ENCODE measurements at regions not wholly inside any gene's neighbourhood (a gene's known extent, or its start where the extent isn't known, plus 50 kb on each side); places are given as distances from the start of the nearest gene placed in this dataset.
"Not testable (repeated sequence)": the region's sequence is repeated elsewhere in the genome, so short reads cannot be mapped to it uniquely, and the experiment has no call there.

- intact Hi-C loops (cut with DNase I), result no loop called here
- no peak for DNase-seq (ENCODE audit: low spot score)
These were observed 193.8 kb downstream of the POM121L12 start for GRCh38 chr7:53229202-53229601.

- no peak for DNase-seq (ENCODE audit: low spot score)
- intact Hi-C loops (cut with DNase I), result no loop called here
These were observed 202.0 kb downstream of the POM121L12 start for GRCh38 chr7:53237344-53237913.

- DNase-seq (ENCODE audit: low spot score), result no peak
- intact Hi-C loops (cut with DNase I), result no loop called here
These were observed 202.7 kb downstream of the POM121L12 start for GRCh38 chr7:53238021-53238605.

GRCh38 chr7:53239151-53239550 lies 203.7 kb downstream of the POM121L12 start:
- intact Hi-C loops (cut with DNase I); DNase-seq (ENCODE audit: low spot score): not testable (repeated sequence)

- no peak for DNase-seq (ENCODE audit: low spot score)
- intact Hi-C loops (cut with DNase I), result no loop called here
These were observed 210.3 kb downstream of the POM121L12 start for GRCh38 chr7:53245721-53246120.

GRCh38 chr7:53246957-53247356 lies 211.5 kb downstream of the POM121L12 start:
- intact Hi-C loops (cut with DNase I), result no loop called here
- no peak for DNase-seq (ENCODE audit: low spot score)

- DNase-seq (ENCODE audit: low spot score), result no peak
- intact Hi-C loops (cut with DNase I), result no loop called here
These were observed 217.1 kb downstream of the POM121L12 start for GRCh38 chr7:53252539-53252938.

GRCh38 chr7:53272081-53272480 lies 236.6 kb downstream of the POM121L12 start:
- intact Hi-C loops (cut with DNase I), result no loop called here
- no peak for DNase-seq (ENCODE audit: low spot score)

GRCh38 chr7:53281312-53281711 lies 245.9 kb downstream of the POM121L12 start:
- intact Hi-C loops (cut with DNase I), result no loop called here

GRCh38 chr7:53292341-53292740 lies 256.9 kb downstream of the POM121L12 start:
- DNase-seq (ENCODE audit: low spot score), result no peak
- intact Hi-C loops (cut with DNase I), result no loop called here

More at GRCh38 chr7:53281312-53281711, 245.9 kb downstream of the POM121L12 start:
- DNase-seq (ENCODE audit: low spot score), result no peak

GRCh38 chr7:53302496-53303246 lies 267.2 kb downstream of the POM121L12 start:
- intact Hi-C loops (cut with DNase I), result no loop called here
- no peak for DNase-seq (ENCODE audit: low spot score)

GRCh38 chr7:53303781-53304180 lies 268.3 kb downstream of the POM121L12 start:
- no peak for DNase-seq (ENCODE audit: low spot score)
- intact Hi-C loops (cut with DNase I), result no loop called here

GRCh38 chr7:53306846-53307245 lies 271.4 kb downstream of the POM121L12 start:
- intact Hi-C loops (cut with DNase I), result no loop called here
- DNase-seq (ENCODE audit: low spot score), result no peak

- DNase-seq (ENCODE audit: low spot score), result no peak
- intact Hi-C loops (cut with DNase I), result no loop called here
These were observed 275.8 kb downstream of the POM121L12 start for GRCh38 chr7:53311205-53311604.

- DNase-seq (ENCODE audit: low spot score), result no peak
- intact Hi-C loops (cut with DNase I), result no loop called here
These were observed 280.5 kb downstream of the POM121L12 start for GRCh38 chr7:53315981-53316380.

- no peak for DNase-seq (ENCODE audit: low spot score)
- intact Hi-C loops (cut with DNase I), result no loop called here
These were observed 283.1 kb downstream of the POM121L12 start for GRCh38 chr7:53318566-53318965.

GRCh38 chr7:53325061-53325460 lies 289.6 kb downstream of the POM121L12 start:
- intact Hi-C loops (cut with DNase I), result no loop called here
- DNase-seq (ENCODE audit: low spot score), result no peak

GRCh38 chr7:53326634-53327033 lies 291.2 kb downstream of the POM121L12 start:
- intact Hi-C loops (cut with DNase I), result no loop called here
- DNase-seq (ENCODE audit: low spot score), result no peak

- intact Hi-C loops (cut with DNase I), result no loop called here
- DNase-seq (ENCODE audit: low spot score), result no peak
These were observed 300.8 kb downstream of the POM121L12 start for GRCh38 chr7:53336105-53336668.

- no peak for DNase-seq (ENCODE audit: low spot score)
- intact Hi-C loops (cut with DNase I), result no loop called here
These were observed 304.8 kb downstream of the POM121L12 start for GRCh38 chr7:53340220-53340619.

Measured in posterior vena cava (tissue), 2 donors.